VCaP (cell line): ENCODE measurements at regions not wholly inside any gene's neighbourhood (a gene's known extent, or its start where the extent isn't known, plus 50 kb on each side); places are given as distances from the start of the nearest gene placed in this dataset.
"Not testable (repeated sequence)": the region's sequence is repeated elsewhere in the genome, so short reads cannot be mapped to it uniquely, and the experiment has no call there.

Source experiments
- H3K27ac ChIP-seq: fragments of 450-650 bp; 2 replicates; pipeline ENCODE4 v1.5.1; 2017
- TF ChIP-seq, protein P1 (sequence below): fragments of 450-650 bp; conservative IDR thresholded peaks from 2 replicates; pipeline ENCODE4 v1.5.1; 2017; ENCODE audit warnings: mild to moderate bottlenecking, moderate library complexity

DNA sequence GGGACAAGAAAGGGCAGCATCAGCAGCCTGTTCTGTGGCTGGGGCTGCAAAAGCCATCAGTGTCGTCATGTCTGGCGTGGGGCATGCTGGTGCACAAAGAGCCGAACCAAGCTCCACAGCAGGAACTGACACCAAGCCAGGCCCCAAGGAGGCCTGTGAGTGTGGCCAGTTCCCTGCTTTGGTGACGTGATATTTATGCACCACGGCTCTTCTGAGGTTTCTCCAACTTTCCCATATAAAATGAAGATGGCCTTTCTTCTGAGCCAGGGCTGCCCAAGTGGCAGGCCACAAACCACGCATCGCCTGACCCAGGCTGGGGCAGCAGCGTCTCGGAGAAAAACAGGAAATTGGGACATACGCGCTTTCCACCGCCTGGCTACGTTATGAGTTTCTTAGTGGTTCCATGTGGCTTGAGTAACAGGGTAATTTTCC lies 109.9 kb downstream of the RIN2 start:
- TF ChIP-seq, protein P1, sequence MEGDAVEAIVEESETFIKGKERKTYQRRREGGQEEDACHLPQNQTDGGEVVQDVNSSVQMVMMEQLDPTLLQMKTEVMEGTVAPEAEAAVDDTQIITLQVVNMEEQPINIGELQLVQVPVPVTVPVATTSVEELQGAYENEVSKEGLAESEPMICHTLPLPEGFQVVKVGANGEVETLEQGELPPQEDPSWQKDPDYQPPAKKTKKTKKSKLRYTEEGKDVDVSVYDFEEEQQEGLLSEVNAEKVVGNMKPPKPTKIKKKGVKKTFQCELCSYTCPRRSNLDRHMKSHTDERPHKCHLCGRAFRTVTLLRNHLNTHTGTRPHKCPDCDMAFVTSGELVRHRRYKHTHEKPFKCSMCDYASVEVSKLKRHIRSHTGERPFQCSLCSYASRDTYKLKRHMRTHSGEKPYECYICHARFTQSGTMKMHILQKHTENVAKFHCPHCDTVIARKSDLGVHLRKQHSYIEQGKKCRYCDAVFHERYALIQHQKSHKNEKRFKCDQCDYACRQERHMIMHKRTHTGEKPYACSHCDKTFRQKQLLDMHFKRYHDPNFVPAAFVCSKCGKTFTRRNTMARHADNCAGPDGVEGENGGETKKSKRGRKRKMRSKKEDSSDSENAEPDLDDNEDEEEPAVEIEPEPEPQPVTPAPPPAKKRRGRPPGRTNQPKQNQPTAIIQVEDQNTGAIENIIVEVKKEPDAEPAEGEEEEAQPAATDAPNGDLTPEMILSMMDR: no peak

DNA sequence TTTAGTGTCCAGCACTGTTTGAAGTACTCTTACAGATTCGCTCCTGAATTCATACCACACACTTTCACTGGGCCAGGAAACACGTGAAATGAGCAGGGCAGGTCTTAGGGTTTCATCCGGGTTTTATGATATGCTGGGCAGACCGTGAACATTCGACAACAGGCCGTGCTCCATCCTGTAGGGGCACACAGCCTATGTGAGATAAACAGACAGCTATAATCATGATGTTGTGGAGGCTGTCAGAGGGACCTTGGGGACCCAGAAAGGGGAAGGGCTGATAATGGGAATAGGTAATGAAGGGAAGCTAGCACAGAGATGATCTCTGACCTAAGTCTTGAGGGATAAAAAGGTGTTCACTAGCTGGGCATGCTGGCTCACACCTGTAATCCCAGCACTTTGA lies 110.4 kb downstream of the RIN2 start:
- H3K27ac ChIP-seq: no peak overlapping the region
- TF ChIP-seq, protein P1: no peak

More for the DNA sequence above, 109.9 kb downstream of the RIN2 start:
- H3K27ac ChIP-seq: no peak overlapping the region

DNA sequence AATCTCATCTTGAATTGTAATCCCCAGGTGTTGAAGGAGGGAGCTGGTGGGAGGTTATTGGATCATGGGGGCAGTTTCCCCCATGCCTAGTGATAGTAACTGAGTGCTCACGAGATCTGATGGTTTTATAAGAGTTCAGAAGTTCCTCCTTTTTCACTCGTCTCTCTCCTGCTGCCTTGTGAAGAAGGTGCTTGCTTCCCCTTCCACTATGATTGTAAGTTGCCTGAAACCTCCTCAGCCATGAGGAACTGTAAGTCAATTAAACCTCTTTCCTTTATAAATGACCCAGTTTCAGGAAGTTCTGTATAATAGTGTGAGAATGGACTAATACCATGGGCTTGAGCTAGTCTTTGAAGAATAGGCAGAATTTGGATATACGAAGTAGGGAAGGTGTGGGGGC lies 113.9 kb downstream of the RIN2 start:
- no peak overlapping the region for H3K27ac ChIP-seq
- TF ChIP-seq, protein P1: no peak

DNA sequence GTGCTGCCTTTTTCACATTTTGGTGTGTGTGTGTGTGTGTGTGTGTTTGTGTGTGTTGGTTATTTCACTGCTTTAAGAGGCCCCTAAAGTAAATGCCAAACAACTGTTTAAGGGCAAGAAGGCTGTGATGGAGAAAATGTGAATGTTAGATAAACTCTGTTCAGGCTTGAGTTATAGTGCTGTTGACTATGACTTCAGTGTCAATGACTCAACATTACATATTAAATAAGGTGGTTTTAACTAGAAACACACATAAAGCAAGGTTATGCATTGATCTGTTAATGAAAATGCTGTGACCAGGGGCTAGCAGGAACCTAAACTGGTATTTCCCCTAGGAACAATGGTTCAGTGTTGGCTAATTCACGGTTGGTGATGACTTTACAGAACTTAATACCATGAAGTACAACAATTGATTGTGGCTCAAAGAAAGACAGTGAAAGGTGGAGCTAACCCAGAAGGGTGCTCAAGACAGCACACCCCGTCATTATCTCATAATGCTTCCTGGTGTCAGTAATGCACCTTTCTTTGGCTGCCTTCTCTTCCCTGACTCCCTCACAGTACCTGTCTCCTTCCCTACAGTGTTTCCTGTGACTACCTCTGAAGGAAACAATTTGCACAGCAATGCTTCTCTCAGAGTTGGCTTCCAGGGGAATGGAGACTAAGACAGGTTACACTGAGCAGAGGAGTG lies 116.1 kb downstream of the RIN2 start:
- no peak overlapping the region for H3K27ac ChIP-seq
- TF ChIP-seq, protein P1: no peak

DNA sequence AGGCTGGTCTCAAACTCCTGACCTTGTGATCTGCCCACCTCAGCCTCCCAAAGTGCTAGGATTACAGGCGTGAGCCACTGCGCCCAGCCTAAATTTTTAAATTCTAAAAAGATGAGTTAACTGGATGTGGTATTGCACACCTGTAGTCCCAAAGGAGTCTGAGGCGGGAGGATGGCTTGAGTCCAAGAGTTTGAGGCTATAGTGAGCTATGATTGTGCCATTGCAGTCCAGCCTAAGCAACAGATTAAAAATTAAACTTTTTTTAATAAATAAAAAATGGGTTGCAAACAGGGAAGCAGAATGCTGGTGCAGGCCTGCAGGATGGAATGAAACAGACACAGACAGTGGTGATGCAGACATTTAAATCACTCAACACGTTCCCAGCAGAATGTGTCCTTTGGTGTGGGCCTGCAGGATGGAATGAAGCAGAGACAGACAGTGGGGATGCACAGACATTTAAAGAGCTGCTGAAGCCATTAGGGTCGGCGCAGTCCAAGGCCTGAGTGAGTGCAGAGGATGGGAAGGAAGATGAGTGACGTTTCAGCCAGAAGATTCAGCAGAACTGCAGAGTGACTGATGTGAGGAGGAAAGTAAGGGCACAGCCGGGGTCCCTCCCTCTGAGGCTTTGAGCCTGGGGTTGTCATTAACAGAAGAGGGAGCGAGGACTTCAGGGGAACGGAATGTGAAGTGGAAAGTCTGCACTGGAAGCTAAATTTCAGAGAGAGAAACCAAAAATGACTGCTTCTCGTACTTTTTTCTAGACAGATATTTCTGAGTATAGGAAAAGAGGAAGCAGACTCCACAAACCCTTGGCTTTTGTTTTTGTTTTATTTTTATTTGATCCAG lies 117.5 kb downstream of the RIN2 start:
- no peak overlapping the region for H3K27ac ChIP-seq
- TF ChIP-seq, protein P1: no peak

DNA sequence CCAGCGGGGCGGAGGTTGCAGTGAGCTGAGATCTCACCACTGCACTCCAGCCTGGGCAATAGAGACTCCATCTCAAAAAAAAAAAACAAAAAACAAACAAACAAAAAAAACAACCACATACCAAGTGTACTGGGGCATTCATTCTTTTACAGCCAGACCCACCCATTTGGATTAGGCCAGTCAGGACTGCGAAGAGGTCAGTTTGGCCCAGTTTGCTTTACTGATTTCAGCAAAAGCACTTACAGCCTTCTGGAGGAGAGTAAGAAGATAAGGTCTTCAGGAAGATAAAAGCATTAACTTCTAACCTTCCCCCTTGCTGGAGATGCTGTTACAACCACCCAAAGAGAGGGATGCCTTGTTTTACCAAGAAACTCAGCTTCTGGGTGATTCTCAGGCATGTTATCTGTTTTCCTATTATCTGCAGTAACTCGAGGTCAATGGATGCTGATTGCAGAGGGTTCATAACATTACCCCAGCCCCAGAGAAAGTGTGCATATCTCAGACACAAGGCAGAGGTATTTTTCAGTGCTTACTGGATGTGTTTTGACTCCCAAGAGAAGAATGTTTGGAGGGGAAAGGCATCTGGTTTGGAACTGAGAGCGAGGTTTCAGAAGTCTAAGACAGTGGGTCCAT lies 118.9 kb downstream of the RIN2 start:
- H3K27ac ChIP-seq: no peak overlapping the region
- TF ChIP-seq, protein P1: no peak

DNA sequence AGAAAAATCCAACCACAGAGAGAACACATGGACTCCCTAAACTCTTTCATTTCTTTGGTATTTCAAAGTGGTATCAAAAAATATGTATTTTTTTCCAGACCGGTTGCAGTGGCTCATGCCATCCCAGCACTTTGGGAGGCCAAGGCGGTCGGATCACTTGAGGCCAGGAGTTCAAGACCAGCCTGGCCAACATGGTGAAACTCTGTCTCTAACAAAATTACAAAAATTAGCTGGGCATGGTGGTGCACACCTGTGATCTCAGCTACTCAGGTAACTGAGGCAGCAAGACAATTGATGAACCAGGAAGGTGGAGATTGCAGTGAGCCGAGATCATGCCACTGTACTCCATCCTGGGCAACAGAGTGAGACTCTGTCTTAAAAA lies 121.8 kb downstream of the RIN2 start:
- H3K27ac ChIP-seq: not testable (repeated sequence)
